ENCODE measurements at regions not wholly inside any gene's neighbourhood (a gene's known extent, or its start where the extent isn't known, plus 50 kb on each side); places are given as distances from the start of the nearest gene placed in this dataset.

- TF ChIP-seq, protein P1, sequence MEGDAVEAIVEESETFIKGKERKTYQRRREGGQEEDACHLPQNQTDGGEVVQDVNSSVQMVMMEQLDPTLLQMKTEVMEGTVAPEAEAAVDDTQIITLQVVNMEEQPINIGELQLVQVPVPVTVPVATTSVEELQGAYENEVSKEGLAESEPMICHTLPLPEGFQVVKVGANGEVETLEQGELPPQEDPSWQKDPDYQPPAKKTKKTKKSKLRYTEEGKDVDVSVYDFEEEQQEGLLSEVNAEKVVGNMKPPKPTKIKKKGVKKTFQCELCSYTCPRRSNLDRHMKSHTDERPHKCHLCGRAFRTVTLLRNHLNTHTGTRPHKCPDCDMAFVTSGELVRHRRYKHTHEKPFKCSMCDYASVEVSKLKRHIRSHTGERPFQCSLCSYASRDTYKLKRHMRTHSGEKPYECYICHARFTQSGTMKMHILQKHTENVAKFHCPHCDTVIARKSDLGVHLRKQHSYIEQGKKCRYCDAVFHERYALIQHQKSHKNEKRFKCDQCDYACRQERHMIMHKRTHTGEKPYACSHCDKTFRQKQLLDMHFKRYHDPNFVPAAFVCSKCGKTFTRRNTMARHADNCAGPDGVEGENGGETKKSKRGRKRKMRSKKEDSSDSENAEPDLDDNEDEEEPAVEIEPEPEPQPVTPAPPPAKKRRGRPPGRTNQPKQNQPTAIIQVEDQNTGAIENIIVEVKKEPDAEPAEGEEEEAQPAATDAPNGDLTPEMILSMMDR (IDR thresholded peaks at IDR 0.05; ENCODE audit: insufficient read depth, low read length, poor library complexity, severe bottlenecking): no peak
- H3K27me3 ChIP-seq (ENCODE audit: control insufficient read depth, insufficient read depth, low read length): no peaks in the 10 kb centered on the region
- DNase-seq (ENCODE audit: low read depth): no peak
- H3K36me3 ChIP-seq (ENCODE audit: control insufficient read depth, insufficient read depth, low read length): no peaks in the 10 kb centered on the region
- H3K4me3 ChIP-seq (ENCODE audit: low read depth, low read length): no peak overlapping the region
These were observed 416.8 kb downstream of the NFIB start for GRCh38 chr9:13896922-13897835.

- TF ChIP-seq, protein P1 (IDR thresholded peaks at IDR 0.05; ENCODE audit: insufficient read depth, low read length, poor library complexity, severe bottlenecking): no peak
- Histone ChIP-seq H3K36me3 (ENCODE audit: control insufficient read depth, insufficient read depth, low read length) (no peaks in the 10 kb centered on the region), H3K4me3 (ENCODE audit: low read depth, low read length) (no peak overlapping the region), H3K27me3 (ENCODE audit: control insufficient read depth, insufficient read depth, low read length) (no peaks in the 10 kb centered on the region)
- DNase-seq (ENCODE audit: low read depth): no peak
These were observed 417.9 kb downstream of the NFIB start for GRCh38 chr9:13896047-13896446.

GRCh38 chr9:13885258-13885657 is 428.7 kb downstream of the NFIB start:
- no peak for DNase-seq (ENCODE audit: low read depth)
- H3K27me3 ChIP-seq (ENCODE audit: control insufficient read depth, insufficient read depth, low read length): no peaks in the 10 kb centered on the region
- H3K4me3 ChIP-seq (ENCODE audit: low read depth, low read length): no peak overlapping the region
- TF ChIP-seq, protein P1 (IDR thresholded peaks at IDR 0.05; ENCODE audit: insufficient read depth, low read length, poor library complexity, severe bottlenecking): no peak
- H3K36me3 ChIP-seq (ENCODE audit: control insufficient read depth, insufficient read depth, low read length): no peaks in the 10 kb centered on the region

- H3K4me3 ChIP-seq (ENCODE audit: low read depth, low read length): no peak overlapping the region
- DNase-seq (ENCODE audit: low read depth): no peak
- no peaks in the 10 kb centered on the region for H3K27me3 ChIP-seq (ENCODE audit: control insufficient read depth, insufficient read depth, low read length)
- no peaks in the 10 kb centered on the region for H3K36me3 ChIP-seq (ENCODE audit: control insufficient read depth, insufficient read depth, low read length)
- TF ChIP-seq, protein P1 (IDR thresholded peaks at IDR 0.05; ENCODE audit: insufficient read depth, low read length, poor library complexity, severe bottlenecking): no peak
These were observed 434.0 kb downstream of the NFIB start for GRCh38 chr9:13879981-13880380.

- DNase-seq (ENCODE audit: low read depth): no peak
- H3K36me3 ChIP-seq (ENCODE audit: control insufficient read depth, insufficient read depth, low read length): no peaks in the 10 kb centered on the region
- TF ChIP-seq, protein P1 (IDR thresholded peaks at IDR 0.05; ENCODE audit: insufficient read depth, low read length, poor library complexity, severe bottlenecking): no peak
- no peak overlapping the region for H3K4me3 ChIP-seq (ENCODE audit: low read depth, low read length)
- no peaks in the 10 kb centered on the region for H3K27me3 ChIP-seq (ENCODE audit: control insufficient read depth, insufficient read depth, low read length)
These were observed 434.9 kb downstream of the NFIB start for GRCh38 chr9:13879011-13879410.

All from kidney epithelial cell (primary cell).